A673 (cell line): ENCODE measurements at regions not wholly inside any gene's neighbourhood (a gene's known extent, or its start where the extent isn't known, plus 50 kb on each side); places are given as distances from the start of the nearest gene placed in this dataset.

Source experiments
- BruUV-seq: library from RNA; stranded (reverse); fragments of 400-500 nt; replicated peaks from 2 replicates; lab custom pipeline; 2021; lab: Mats Ljungman, UMichigan
- CTCF ChIA-PET: fragments of 300-600 bp; sonication (Branson Sonifier 250); formaldehyde crosslinking; loops from one replicate; lab custom pipeline; 2022; ENCODE audit warnings: antibody characterized with exemption; lab: Charles Lee
- POLR2A ChIA-PET: fragments of 300-600 bp; sonication (Branson Sonifier 250); formaldehyde crosslinking; loops from one replicate; lab custom pipeline; 2022; ENCODE audit warnings: antibody characterized with exemption; ENCODE audit not compliant: low non-redundant PET; lab: Charles Lee
- DNase-seq: peaks from one replicate; pipeline ENCODE4 v3.0.0-alpha.2; 2015; ENCODE audit warnings: low spot score
- H3K27ac ChIP-seq: fragments of 200-600 bp; sonication (generic); 2 replicates; pipeline ENCODE4 v1.5.1; 2016; ENCODE audit warnings: mixed run types, low read depth, mild to moderate bottlenecking, mixed read lengths, antibody characterized with exemption, low read length; ENCODE audit not compliant: poor library complexity, severe bottlenecking
- H3K27me3 ChIP-seq: fragments of 200-600 bp; sonication (generic); replicated peaks from 2 replicates; pipeline ENCODE4 v1.6.1; 2017; ENCODE audit warnings: mixed run types, low read depth, mild to moderate bottlenecking, mixed read lengths, antibody characterized with exemption, low read length; ENCODE audit not compliant: insufficient read depth, poor library complexity
- H3K36me3 ChIP-seq: fragments of 200-600 bp; sonication (generic); 2 replicates; pipeline ENCODE4 v1.6.1; 2016; ENCODE audit warnings: mixed run types, mild to moderate bottlenecking, mixed read lengths, antibody characterized with exemption, low read length; ENCODE audit not compliant: insufficient read depth, poor library complexity, severe bottlenecking
- H3K4me1 ChIP-seq: fragments of 200-600 bp; sonication (generic); 2 replicates; pipeline ENCODE4 v1.6.1; 2017; ENCODE audit warnings: mixed run types, mild to moderate bottlenecking, mixed read lengths, antibody characterized with exemption, low read length; ENCODE audit not compliant: insufficient read depth, poor library complexity, severe bottlenecking
- H3K4me3 ChIP-seq: fragments of 200-600 bp; sonication (generic); 2 replicates; pipeline ENCODE4 v1.5.1; 2016; ENCODE audit warnings: low read depth, mixed run types, mild to moderate bottlenecking, mixed read lengths, low read length; ENCODE audit not compliant: poor library complexity, severe bottlenecking
- H3K9me3 ChIP-seq: fragments of 200-600 bp; sonication (generic); 2 replicates; pipeline ENCODE4 v1.6.1; 2016; ENCODE audit warnings: mixed run types, low read depth, mild to moderate bottlenecking, mixed read lengths, antibody characterized with exemption, low read length; ENCODE audit not compliant: poor library complexity, severe bottlenecking
- CTCF ChIP-seq: fragments of 300-800, 200-600 bp; sonication (generic); conservative IDR thresholded peaks from 2 replicates; pipeline ENCODE4 v1.5.1; 2017; ENCODE audit warnings: low read depth, mild to moderate bottlenecking, antibody characterized with exemption, low read length, moderate library complexity, mixed read lengths
- EZH2 ChIP-seq: fragments of 200-600 bp; sonication (generic); IDR thresholded peaks from 2 replicates; pipeline ENCODE4 v1.6.1; 2017; ENCODE audit warnings: borderline replicate concordance, low read depth, mild to moderate bottlenecking, mixed read lengths, antibody characterized with exemption, low read length; ENCODE audit not compliant: poor library complexity, severe bottlenecking
- intact Hi-C: fragments of 100-400 bp; cut with micrococcal nuclease; formaldehyde crosslinking; loops from one replicate; pipeline ENCODE4 v1.10.0; 2022; ENCODE audit not compliant: unreplicated experiment

DNA sequence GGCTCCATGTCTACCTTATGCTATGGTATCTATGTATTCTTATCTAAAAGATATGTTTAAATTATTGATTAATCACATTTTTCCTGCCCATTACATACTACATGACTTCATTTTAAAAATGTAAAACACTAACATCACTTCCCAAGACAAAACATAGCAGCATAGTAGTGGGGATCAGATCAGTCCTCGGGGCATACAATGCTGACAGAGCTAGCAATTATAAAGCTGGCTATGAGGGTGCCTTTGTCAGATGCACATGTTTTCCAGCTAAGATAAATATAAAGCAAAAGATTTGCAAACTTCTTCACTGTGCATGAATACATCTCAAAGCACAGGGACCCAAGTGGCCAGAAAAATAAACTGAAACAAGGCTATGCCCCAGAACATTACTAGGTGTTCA, 549.8 kb upstream of the INTU start:
- H3K9me3 ChIP-seq, result no peaks in the 10 kb centered on the region

DNA sequence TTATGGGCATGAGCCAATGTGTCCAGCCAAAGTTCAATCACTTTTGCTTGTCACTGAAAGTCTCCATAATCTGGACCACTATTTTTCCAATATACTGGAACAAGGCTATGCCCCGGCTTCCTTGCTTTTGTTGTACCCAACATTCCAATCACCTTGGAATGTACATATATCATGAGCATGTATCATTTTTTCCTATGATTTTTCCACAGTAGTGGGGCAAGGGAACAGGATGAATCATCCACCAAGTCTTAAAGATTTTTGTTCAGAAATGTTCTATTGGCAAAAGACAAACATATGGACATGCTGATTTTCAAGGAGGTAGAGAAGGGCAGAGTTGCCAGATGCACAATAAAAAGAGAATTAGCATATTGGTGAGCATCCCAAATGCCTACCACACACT, 548.1 kb upstream of the INTU start:
- no peak overlapping the region for H3K4me3 ChIP-seq
- no peaks in the 10 kb centered on the region for H3K4me1 ChIP-seq
- H3K36me3 ChIP-seq, result no peaks in the 10 kb centered on the region
- no peaks in the 10 kb centered on the region for H3K27me3 ChIP-seq
- no TSS peak for BruUV-seq
- ChIA-PET POLR2A (no interaction called here), CTCF (no interaction called here)
- TF ChIP-seq EZH2 (no peak), CTCF (no peak)
- intact Hi-C loops, result no loop called here
- no peak overlapping the region for H3K27ac ChIP-seq
- no peak for DNase-seq
- H3K9me3 ChIP-seq, result no peaks in the 10 kb centered on the region

More for the DNA sequence above, 549.8 kb upstream of the INTU start:
- Histone ChIP-seq H3K4me1 (no peaks in the 10 kb centered on the region), H3K27ac (no peak overlapping the region), H3K36me3 (no peaks in the 10 kb centered on the region), H3K27me3 (no peaks in the 10 kb centered on the region), H3K4me3 (no peak overlapping the region)
- CTCF ChIA-PET, result no interaction called here
- no peak for TF ChIP-seq EZH2
- TF ChIP-seq CTCF, result no peak
- POLR2A ChIA-PET, result no interaction called here
- intact Hi-C loops, result no loop called here
- DNase-seq, result no peak
- no TSS peak for BruUV-seq

GRCh38 chr4:127097061-127097460, 535.7 kb upstream of the INTU start:
- Histone ChIP-seq H3K27ac (no peak overlapping the region), H3K27me3 (no peaks in the 10 kb centered on the region), H3K9me3 (no peaks in the 10 kb centered on the region), H3K4me1 (no peaks in the 10 kb centered on the region), H3K4me3 (no peak overlapping the region), H3K36me3 (no peaks in the 10 kb centered on the region)
- no peak for TF ChIP-seq CTCF
- TF ChIP-seq EZH2, result no peak
- POLR2A ChIA-PET, result no interaction called here
- DNase-seq, result no peak
- BruUV-seq, result no TSS peak
- intact Hi-C loops, result no loop called here
- CTCF ChIA-PET, result no interaction called here
